NCI-H2227 treated with DMSO at 0.1 percent for 48 hours (cell line): ENCODE measurements at regions not wholly inside any gene's neighbourhood (a gene's known extent, or its start where the extent isn't known, plus 50 kb on each side); places are given as distances from the start of the nearest gene placed in this dataset.
A peak's percentile ranks its signal among the peaks of the same experiment; 100 is the strongest.
"Not testable (repeated sequence)": the region's sequence is repeated elsewhere in the genome, so short reads cannot be mapped to it uniquely, and the experiment has no call there.

Source experiments
- DNase-seq: peaks from one replicate; lab custom pipeline; 2025; lab: John Stamatoyannopoulos, UW

GRCh38 chr16:85276258-85276657, 164.0 kb upstream of the CIBAR2 start:
- DNase-seq = no peak

DNA sequence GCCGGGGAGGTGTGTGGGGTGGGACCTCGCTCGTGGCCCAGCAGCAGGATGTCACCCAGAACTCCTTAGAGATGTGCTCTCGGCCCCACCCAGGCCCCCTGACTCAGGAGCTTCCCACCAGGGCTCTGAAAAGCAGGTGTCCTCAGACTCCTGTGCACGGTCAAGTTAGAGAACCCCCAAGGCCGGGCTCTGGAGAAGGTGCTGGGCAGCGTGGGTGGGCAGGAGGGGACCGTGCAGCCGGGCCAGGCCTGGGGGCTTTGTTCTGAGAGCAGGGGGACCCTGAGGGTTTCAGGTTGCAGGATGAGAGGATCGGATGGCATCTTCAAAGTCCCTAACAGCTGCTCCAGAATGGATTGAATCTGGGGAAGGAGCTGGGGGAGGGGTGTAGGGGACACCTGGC, 164.4 kb upstream of the CIBAR2 start:
- no peak for DNase-seq

- DNase-seq = no peak
These were observed 166.6 kb upstream of the CIBAR2 start for GRCh38 chr16:85278839-85279238.

DNA sequence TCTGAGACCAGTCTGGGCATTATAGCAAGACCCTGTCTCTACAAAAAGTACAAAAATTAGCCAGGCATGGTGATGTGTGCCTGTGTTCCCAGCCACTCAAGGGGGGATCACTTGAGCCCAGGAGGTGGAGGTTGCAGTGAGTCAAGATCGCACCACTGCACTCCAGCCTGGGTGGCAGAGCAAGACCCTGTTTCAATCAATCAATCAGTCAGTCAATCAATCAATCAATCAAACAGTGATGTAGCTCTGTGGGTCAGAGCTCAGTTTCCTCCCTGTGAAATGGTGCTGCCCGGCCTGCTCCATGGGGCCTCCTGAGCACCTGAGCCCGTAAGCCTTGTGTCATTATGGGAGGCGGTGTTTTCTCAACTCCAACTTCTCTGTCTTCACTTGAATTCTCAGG, 167.1 kb upstream of the CIBAR2 start:
- DNase-seq = no peak

DNA sequence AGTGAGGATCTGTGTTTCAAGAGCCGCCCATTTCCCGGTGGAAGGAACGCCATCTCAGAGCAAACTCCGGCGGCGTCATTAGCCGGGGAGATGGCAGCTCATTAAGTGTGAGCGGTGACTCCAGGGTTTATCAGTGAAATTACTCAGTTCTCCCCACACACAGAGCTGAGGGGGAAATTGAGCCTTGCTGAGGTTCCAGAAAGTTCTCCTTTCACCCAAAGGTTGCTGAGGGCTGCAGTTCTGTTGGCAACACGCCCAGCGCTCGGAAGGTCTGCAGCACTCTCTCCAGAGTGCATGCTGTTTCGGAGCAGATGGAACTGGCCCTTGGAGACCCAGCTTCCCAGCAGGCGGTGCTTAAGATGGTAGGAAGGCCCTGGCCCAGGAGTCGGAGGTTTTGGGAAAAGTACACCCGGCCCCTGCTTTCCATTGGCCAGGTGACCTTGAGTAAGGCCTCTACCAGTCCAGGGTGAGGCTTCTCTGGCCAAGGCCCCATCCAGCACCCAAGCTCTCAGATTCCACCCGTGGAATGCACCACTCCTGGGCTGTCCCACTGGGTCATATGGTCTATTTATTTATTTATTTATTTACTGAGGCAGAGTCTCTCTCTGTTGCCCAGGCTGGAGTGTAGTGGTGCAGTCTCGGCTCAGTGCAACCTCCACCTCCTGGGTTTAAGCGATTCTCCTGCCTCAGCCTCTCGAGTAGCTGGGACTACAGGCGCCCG, 167.7 kb upstream of the CIBAR2 start:
- DNase-seq = peak; percentile 6

DNA sequence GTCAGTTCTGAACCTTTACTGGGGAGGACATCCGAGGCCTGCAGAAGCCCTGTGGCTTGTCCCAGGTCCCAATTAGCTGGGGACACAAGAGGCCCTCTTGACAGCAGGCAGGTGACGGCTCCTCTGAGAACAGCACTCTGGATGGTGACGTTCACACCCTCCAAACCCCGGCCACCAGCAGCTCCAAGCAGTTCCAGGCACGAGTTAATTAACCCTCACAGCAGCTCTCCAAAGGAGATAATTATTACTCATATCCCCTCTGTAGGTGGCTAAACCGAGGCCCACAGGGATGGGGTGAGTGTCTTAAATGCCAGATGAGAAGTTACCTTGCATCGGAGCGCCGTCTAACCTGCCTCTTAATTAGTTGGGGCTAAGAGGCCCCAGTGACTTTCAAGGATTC, 168.9 kb upstream of the CIBAR2 start:
- DNase-seq = peak; percentile 34

GRCh38 chr16:85282842-85283241, 170.6 kb upstream of the CIBAR2 start:
- DNase-seq = no peak

DNA sequence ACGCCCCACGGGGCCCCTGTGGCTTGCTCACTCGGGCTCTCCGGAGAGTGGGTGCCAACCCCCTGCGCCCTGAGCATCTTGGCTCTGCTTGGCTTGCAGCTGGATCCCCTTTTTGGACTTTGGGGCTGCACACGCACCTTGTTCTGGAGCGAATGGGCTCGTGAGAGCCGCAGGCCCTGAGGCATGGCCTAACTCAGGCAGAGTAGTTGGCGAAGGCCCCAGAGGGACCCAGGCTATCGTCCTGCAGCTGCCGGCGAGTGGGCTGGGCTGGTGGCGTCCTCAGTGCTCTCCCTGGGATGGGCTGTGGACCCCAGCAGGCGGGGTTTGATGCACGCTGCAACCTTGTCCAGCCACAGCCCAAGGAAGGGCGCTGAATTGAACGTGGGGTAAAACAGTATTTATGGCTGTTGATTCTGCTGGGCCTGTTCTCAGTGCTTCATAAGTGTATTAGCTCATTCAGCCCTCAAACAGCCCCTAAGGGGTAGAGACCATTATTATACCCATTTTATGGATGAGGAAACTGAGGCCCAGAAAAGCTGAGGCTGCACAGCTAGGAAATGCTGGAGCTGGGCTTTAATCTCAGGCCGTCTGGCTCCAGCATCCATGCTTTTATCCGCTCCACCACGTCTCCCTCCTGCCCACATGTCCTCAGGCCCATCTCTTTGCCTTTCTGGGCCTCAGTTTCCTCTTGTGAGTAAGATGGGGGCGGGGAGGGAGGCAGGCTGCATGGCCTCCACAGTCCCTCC, 171.2 kb upstream of the CIBAR2 start:
- DNase-seq = no peak

DNA sequence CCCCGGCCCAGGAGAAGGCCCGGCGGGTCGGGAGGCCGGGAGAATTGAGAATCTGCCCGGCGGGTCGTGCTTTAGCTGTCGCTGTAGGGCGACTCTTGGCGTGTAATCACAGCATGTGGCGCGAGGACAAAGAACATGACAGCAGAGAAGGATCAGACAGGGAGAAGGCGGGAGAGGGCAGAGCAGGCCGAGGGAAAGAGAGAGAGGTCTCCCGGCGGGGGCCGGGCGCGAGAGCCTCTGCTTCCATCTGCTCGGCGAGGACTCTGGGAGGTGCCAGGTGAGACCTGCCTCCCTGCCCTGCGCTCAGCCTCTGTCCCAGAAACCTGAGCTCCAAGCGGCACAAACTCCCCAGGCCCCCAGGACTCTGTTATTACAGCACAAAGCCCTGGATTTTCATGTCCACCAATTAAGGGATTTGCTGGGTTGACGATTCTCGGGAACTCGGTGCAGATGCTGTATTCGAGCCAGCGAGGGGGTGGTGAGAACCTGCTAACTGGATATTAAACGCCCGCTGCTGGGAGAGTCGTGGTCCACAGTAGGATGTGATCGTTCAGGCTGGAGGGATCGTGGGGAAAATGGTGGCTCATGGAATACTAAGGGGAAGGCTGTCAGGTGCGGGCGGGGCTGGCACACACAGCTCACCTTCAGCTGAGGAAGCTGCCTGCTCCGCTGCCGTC, 172.0 kb upstream of the CIBAR2 start:
- DNase-seq = peak; percentile 70

DNA sequence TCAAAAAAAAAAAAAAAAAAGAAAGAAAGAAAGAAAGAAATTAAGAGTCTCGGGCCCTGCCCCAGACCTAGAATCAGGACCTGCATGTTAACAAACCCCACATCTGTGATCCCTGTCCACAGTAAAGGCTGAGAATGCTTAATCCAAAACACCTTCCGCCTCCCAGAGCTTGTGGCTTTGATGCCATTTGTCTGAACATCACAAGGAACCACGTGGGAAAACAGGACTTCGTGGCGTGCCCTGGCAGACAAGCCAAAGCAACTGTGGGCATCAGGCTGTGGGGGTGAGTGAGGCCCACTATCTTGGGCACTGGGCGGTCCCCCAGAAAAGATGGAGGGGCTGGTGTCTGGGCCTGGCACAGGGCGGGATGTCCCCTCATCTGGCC, 173.4 kb upstream of the CIBAR2 start:
- DNase-seq = no peak

DNA sequence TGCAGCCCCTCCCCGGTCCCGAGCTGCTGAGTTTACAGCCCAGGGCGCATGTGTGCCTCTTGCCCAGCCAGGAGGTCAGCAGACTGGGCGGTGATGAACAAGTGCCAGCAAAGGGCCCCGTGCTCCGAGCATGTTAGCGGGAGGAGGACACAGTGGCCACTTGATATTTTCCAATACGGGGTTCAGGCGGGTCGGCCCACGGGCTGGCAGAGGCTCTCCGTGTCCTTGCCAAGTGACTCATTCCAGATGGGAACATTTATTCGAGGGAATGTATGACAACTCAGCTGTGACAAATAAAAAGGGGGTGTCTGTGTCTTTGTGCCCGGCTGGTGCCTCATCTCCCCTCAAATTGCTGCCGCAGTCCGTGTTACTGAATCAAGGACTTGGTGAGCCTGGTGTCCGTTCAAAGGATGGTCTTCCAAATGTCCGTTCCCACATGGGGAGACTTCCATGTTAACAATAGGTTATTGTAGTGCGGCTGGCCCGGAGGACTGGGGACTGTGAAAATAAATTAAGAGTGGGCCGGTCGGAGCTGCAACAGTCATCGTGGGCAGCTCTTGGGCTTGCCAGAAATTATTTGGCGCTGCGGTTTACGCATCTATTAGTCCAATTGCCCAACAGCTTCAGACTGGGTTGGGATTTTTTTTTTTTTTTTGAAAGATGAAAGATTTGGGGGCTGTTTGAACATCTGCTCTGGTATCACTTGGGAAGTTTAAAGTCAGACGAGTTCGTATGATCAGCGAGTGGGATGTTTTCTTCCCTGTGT, 174.0 kb upstream of the CIBAR2 start:
- no peak for DNase-seq

- no peak for DNase-seq
These were observed 174.9 kb upstream of the CIBAR2 start for GRCh38 chr16:85286951-85287814.

- not testable (repeated sequence) for DNase-seq
These were observed 175.5 kb upstream of the CIBAR2 start for GRCh38 chr16:85287815-85288109.

- no peak for DNase-seq
These were observed 176.1 kb upstream of the CIBAR2 start for GRCh38 chr16:85288341-85288868.

DNA sequence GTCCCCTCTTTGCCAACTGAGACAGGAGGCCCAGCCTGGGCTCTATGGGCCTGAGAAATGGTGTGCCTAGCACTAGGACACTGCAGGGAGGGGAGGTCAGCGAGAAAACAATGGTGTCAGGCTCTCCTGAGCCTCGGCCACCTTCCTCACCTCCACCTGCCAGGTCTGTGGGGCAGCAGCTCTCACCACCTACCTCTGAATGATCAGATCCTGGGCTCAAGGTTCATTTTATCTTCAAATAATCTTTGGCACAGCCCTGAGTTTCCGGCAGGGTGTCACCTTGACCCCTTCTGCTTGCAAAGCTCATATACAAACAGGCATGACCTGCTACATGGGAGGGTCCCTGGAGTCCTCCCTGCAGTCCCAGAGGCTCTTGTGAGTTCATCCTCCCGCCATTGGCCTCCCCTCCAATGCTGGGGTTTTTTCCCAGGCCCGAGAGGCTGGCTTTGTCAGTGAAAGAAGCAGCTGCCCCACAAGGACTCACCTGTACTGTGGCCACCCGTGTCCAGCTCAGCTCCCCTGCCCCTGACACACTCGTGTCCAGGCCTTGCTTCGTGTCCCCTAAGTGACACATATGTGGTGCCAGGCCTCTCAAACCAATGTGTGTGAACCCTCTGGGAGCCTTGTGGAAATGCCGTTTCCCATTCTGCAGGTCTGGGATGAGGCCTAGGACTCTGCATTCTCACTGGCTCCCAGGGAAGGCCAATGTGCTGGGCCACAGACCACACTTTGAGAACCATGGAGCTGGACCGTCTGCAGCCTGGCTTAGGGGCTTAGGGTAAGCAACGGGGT, 176.8 kb upstream of the CIBAR2 start:
- DNase-seq = no peak

DNA sequence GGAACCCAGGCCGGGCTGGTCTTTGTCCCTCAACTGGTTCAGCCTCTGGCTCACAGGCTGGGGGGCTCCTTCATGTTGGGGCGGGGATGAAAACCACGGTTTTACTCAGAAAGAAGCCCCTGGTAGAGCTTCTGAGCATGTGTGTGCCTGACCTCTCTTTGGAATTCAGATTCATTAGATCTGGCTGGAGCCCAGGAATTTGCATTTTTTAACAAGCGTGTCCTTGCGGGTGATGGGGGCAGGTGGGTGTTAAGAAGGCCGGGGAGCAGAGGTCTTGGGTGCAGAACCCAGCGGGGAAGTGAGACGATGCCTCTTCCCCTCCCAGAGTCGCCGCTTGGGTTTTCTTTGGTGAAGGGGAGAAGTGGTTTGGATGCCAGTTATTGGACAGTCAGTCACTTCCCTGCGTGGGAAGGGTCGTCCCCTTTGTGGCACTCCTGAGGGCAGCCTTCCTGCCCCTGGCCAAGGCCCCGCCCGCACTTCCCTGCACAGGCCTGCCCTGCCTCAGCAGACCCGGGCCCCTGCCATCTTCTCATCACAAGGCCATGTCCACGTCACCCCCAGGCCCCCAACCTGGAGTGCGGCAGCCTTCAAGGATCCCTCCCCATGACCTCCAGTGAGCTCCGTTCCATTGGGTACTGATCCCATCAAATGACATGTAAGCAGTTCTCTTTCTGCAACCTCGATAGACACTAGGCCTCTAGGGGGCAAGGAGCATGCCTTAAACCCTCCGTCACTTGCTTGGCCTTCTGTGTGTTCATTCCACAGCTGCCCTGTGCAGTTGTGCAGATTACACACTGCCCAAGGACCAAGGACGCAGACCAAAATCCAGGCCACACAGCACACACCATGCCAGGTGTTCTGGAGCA, 177.7 kb upstream of the CIBAR2 start:
- no peak for DNase-seq

DNA sequence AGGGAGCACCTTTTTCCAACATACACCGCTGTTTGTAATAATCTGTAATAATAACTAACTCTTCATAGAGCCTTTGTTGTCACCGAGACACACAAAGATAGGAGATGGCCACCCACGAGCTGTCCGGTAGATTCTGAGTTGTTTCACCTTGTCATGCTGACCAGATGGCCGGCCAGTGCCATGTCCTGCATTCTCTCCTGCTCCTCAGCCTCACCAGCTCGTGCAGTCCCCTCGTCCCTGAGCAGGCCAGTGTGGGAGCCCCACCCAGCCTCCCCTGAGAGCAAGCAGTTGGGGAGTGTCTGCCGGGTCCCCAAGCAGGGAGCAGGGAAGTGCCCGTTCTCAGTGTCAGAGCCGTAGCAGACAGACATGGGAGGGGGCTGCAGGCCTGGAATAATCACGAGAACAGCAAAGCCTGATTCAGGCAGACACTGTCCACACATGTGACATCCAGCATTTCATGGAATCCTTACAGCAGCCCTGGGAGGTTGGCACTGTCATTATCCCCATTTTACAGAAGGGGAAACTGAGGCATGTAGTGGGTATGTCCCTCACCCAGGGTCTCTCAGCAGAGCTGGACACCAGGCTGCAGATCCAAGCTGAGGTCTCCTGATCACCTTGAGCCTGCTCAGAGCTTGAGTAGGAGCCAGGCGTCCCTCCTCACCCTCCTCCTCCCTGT, 178.5 kb upstream of the CIBAR2 start:
- no peak for DNase-seq

GRCh38 chr16:85291302-85292148, 179.3 kb upstream of the CIBAR2 start:
- no peak for DNase-seq
